ENCODE measurements at regions not wholly inside any gene's neighbourhood (a gene's known extent, or its start where the extent isn't known, plus 50 kb on each side); places are given as distances from the start of the nearest gene placed in this dataset.

DNA sequence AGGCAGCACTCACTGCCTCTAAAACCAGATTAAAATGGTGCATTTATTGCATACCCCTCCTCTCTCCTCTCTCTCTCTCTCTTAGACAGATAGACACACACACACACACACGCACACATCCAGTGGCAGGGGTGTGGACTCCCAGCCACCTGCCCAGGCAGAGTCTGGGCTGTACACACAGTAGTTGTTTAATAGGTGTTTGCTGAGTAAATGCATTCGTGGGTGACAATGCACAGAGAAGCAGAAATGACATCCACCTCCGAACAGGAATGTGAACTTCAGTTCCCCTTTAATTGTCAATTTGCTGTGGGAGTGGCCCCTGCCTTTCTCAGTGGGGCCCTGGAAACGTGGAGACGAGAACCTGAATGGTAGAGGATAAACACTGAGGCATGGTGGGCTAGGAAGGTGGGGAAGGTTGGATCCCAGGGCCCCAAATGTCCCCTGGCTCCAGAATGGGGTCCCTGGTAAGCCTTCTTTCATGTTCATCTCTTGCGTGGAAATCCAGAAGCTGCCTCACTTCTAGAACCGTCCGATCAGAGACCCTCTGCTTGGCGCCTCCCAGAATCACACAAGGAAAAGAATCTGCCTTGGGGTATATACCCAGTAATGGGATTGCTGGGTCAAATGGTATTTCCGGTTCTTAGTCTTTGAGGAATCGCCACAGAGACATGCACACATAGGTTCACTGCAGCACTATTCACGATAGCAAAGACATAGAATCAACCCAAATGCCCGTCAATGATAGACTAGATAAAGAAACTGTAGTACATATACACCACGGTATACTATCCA, 58.5 kb upstream of the ECHDC3 start:
- H3K36me3 ChIP-seq (ENCODE audit: control insufficient read depth in 3 of 3, insufficient read depth in 2 of 3, low read depth in 1 of 3, low read length in 3 of 3): no peaks in the 10 kb centered on the region
- H3K4me3 ChIP-seq (ENCODE audit: low read depth in 1 of 3, low read length in 3 of 3): no peak overlapping the region
- peak overlapping the region in 1 of 3 donors; percentile 91 for H3K27ac ChIP-seq (ENCODE audit: low read depth in 1 of 3, low read length in 2 of 3)
- WGBS, 3 donors: 57 to 79% (median 69%) methylated on average over 14 of the region's 14 CpGs
- FAIRE-seq (no peak), DNase-seq (peak; percentile 37 to 43)
- no peaks in the 10 kb centered on the region for H3K9me3 ChIP-seq (ENCODE audit: control insufficient read depth in 2 of 2, insufficient read depth in 1 of 2, low read depth in 1 of 2, low read length in 1 of 2)
- H3K27me3 ChIP-seq (ENCODE audit: control insufficient read depth in 3 of 3, insufficient read depth in 3 of 3, low read length in 3 of 3): no peaks in the 10 kb centered on the region
- peaks cover 0 to 41% (median 5%) of the 10 kb centered on the region in 3 donors for H3K4me1 ChIP-seq (ENCODE audit: control insufficient read depth in 3 of 3, insufficient read depth in 2 of 3, low read depth in 1 of 3, low read length in 2 of 3)

DNA sequence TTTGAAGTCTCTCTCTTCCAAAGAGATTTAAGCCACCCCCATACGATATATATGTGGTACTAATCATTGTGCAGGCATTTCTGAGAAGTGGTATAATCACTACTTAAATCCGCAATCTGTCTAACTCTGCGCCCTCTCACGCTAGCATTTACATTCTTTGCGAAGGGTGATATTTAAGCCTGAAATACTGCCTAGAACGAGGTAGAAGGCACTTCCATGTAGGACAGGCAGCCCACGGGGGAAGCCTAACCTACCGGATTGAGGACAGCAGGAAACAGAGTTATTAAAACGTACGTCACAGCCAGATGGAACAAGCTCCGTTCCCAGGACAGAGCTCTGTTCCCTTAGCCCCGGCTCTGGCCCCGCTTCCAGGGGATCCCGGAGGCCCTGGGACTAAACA, 59.3 kb upstream of the ECHDC3 start:
- WGBS, 3 donors: 77 to 90% (median 89%) methylated on average over 14 of the region's 14 CpGs
- Histone ChIP-seq H3K4me3 (ENCODE audit: low read depth in 1 of 3, low read length in 3 of 3) (no peak overlapping the region), H3K27ac (ENCODE audit: low read depth in 1 of 3, low read length in 2 of 3) (no peak overlapping the region), H3K27me3 (ENCODE audit: control insufficient read depth in 3 of 3, insufficient read depth in 3 of 3, low read length in 3 of 3) (no peaks in the 10 kb centered on the region), H3K36me3 (ENCODE audit: control insufficient read depth in 3 of 3, insufficient read depth in 2 of 3, low read depth in 1 of 3, low read length in 3 of 3) (no peaks in the 10 kb centered on the region), H3K9me3 (ENCODE audit: control insufficient read depth in 2 of 2, insufficient read depth in 1 of 2, low read depth in 1 of 2, low read length in 1 of 2) (no peaks in the 10 kb centered on the region), H3K4me1 (ENCODE audit: control insufficient read depth in 3 of 3, insufficient read depth in 2 of 3, low read depth in 1 of 3, low read length in 2 of 3) (peaks cover 0 to 36% (median 5%) of the 10 kb centered on the region in 3 donors)
- no peak for DNase-seq
- no peak for FAIRE-seq

- Histone ChIP-seq H3K9me3 (ENCODE audit: control insufficient read depth in 2 of 2, insufficient read depth in 1 of 2, low read depth in 1 of 2, low read length in 1 of 2) (no peaks in the 10 kb centered on the region), H3K4me1 (ENCODE audit: control insufficient read depth in 3 of 3, insufficient read depth in 2 of 3, low read depth in 1 of 3, low read length in 2 of 3) (peaks cover 0 to 30% (median 5%) of the 10 kb centered on the region in 3 donors), H3K36me3 (ENCODE audit: control insufficient read depth in 3 of 3, insufficient read depth in 2 of 3, low read depth in 1 of 3, low read length in 3 of 3) (no peaks in the 10 kb centered on the region), H3K27ac (ENCODE audit: low read depth in 1 of 3, low read length in 2 of 3) (no peak overlapping the region), H3K27me3 (ENCODE audit: control insufficient read depth in 3 of 3, insufficient read depth in 3 of 3, low read length in 3 of 3) (no peaks in the 10 kb centered on the region), H3K4me3 (ENCODE audit: low read depth in 1 of 3, low read length in 3 of 3) (no peak overlapping the region)
- WGBS, 3 donors: 56 to 78% (median 59%) methylated on average over 6 of the region's 6 CpGs
- no peak for FAIRE-seq
- no peak for DNase-seq
These were observed 59.9 kb upstream of the ECHDC3 start for GRCh38 chr10:11682267-11682683.

GRCh38 chr10:11680496-11680895, 61.7 kb upstream of the ECHDC3 start:
- Histone ChIP-seq H3K27me3 (ENCODE audit: control insufficient read depth in 3 of 3, insufficient read depth in 3 of 3, low read length in 3 of 3) (no peaks in the 10 kb centered on the region), H3K4me3 (ENCODE audit: low read depth in 1 of 3, low read length in 3 of 3) (no peak overlapping the region), H3K4me1 (ENCODE audit: control insufficient read depth in 3 of 3, insufficient read depth in 2 of 3, low read depth in 1 of 3, low read length in 2 of 3) (peaks cover 0 to 25% (median 2%) of the 10 kb centered on the region in 3 donors), H3K27ac (ENCODE audit: low read depth in 1 of 3, low read length in 2 of 3) (no peak overlapping the region), H3K36me3 (ENCODE audit: control insufficient read depth in 3 of 3, insufficient read depth in 2 of 3, low read depth in 1 of 3, low read length in 3 of 3) (no peaks in the 10 kb centered on the region), H3K9me3 (ENCODE audit: control insufficient read depth in 2 of 2, insufficient read depth in 1 of 2, low read depth in 1 of 2, low read length in 1 of 2) (no peaks in the 10 kb centered on the region)
- FAIRE-seq (no peak), DNase-seq (no peak)
- 77 to 90% (median 89%) methylated on average over 6 of the region's 6 CpGs for WGBS, 3 donors

DNA sequence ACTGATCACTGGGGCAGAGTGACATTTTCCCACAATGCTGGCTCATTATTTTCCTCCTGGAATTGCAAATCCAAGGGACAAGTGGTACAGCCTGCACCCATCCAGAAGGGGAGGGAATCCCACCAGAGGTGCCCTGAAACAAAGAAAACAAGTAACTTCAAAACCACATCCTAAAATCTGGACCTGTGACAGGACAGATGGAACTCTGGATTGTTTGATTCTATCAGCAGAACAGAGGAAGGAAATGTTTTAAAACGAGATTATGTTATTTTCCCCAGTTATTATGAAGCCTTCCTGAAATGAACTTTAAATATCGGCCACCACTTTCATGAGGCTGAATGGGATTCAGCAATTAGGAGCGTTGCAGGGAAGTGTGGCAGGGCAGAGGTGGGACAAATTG, 62.2 kb upstream of the ECHDC3 start:
- Histone ChIP-seq H3K4me3 (ENCODE audit: low read depth in 1 of 3, low read length in 3 of 3) (no peak overlapping the region), H3K4me1 (ENCODE audit: control insufficient read depth in 3 of 3, insufficient read depth in 2 of 3, low read depth in 1 of 3, low read length in 2 of 3) (peaks cover 0 to 20% (median 2%) of the 10 kb centered on the region in 3 donors), H3K36me3 (ENCODE audit: control insufficient read depth in 3 of 3, insufficient read depth in 2 of 3, low read depth in 1 of 3, low read length in 3 of 3) (no peaks in the 10 kb centered on the region), H3K9me3 (ENCODE audit: control insufficient read depth in 2 of 2, insufficient read depth in 1 of 2, low read depth in 1 of 2, low read length in 1 of 2) (no peaks in the 10 kb centered on the region), H3K27me3 (ENCODE audit: control insufficient read depth in 3 of 3, insufficient read depth in 3 of 3, low read length in 3 of 3) (no peaks in the 10 kb centered on the region), H3K27ac (ENCODE audit: low read depth in 1 of 3, low read length in 2 of 3) (no peak overlapping the region)
- no peak for FAIRE-seq
- no peak for DNase-seq
- WGBS, 3 donors: 53 to 78% (median 74%) methylated on average over 3 of the region's 3 CpGs

GRCh38 chr10:11678074-11678793, 63.9 kb upstream of the ECHDC3 start:
- 69 to 72% (median 71%) methylated on average over 17 of the region's 17 CpGs for WGBS, 3 donors
- no peaks in the 10 kb centered on the region for H3K36me3 ChIP-seq (ENCODE audit: control insufficient read depth in 3 of 3, insufficient read depth in 2 of 3, low read depth in 1 of 3, low read length in 3 of 3)
- peaks cover 0 to 5% (median 0%) of the 10 kb centered on the region in 3 donors for H3K4me1 ChIP-seq (ENCODE audit: control insufficient read depth in 3 of 3, insufficient read depth in 2 of 3, low read depth in 1 of 3, low read length in 2 of 3)
- FAIRE-seq (no peak), DNase-seq (no peak)
- H3K27ac ChIP-seq (ENCODE audit: low read depth in 1 of 3, low read length in 2 of 3): no peak overlapping the region
- no peaks in the 10 kb centered on the region for H3K9me3 ChIP-seq (ENCODE audit: control insufficient read depth in 2 of 2, insufficient read depth in 1 of 2, low read depth in 1 of 2, low read length in 1 of 2)
- H3K27me3 ChIP-seq (ENCODE audit: control insufficient read depth in 3 of 3, insufficient read depth in 3 of 3, low read length in 3 of 3): no peaks in the 10 kb centered on the region
- H3K4me3 ChIP-seq (ENCODE audit: low read depth in 1 of 3, low read length in 3 of 3): no peak overlapping the region

- H3K27ac ChIP-seq (ENCODE audit: low read depth in 1 of 3, low read length in 2 of 3): no peak overlapping the region
- 83 to 93% (median 90%) methylated on average over 12 of the region's 12 CpGs for WGBS, 3 donors
- no peaks in the 10 kb centered on the region for H3K36me3 ChIP-seq (ENCODE audit: control insufficient read depth in 3 of 3, insufficient read depth in 2 of 3, low read depth in 1 of 3, low read length in 3 of 3)
- no peak for DNase-seq
- H3K4me1 ChIP-seq (ENCODE audit: control insufficient read depth in 3 of 3, insufficient read depth in 2 of 3, low read depth in 1 of 3, low read length in 2 of 3): no peaks in the 10 kb centered on the region
- no peak for FAIRE-seq
- no peaks in the 10 kb centered on the region for H3K9me3 ChIP-seq (ENCODE audit: control insufficient read depth in 2 of 2, insufficient read depth in 1 of 2, low read depth in 1 of 2, low read length in 1 of 2)
- no peaks in the 10 kb centered on the region for H3K27me3 ChIP-seq (ENCODE audit: control insufficient read depth in 3 of 3, insufficient read depth in 3 of 3, low read length in 3 of 3)
- no peak overlapping the region for H3K4me3 ChIP-seq (ENCODE audit: low read depth in 1 of 3, low read length in 3 of 3)
These were observed 64.7 kb upstream of the ECHDC3 start for GRCh38 chr10:11677480-11677879.

- Histone ChIP-seq H3K4me3 (ENCODE audit: low read depth in 1 of 3, low read length in 3 of 3) (no peak overlapping the region), H3K36me3 (ENCODE audit: control insufficient read depth in 3 of 3, insufficient read depth in 2 of 3, low read depth in 1 of 3, low read length in 3 of 3) (no peaks in the 10 kb centered on the region), H3K27me3 (ENCODE audit: control insufficient read depth in 3 of 3, insufficient read depth in 3 of 3, low read length in 3 of 3) (no peaks in the 10 kb centered on the region), H3K9me3 (ENCODE audit: control insufficient read depth in 2 of 2, insufficient read depth in 1 of 2, low read depth in 1 of 2, low read length in 1 of 2) (no peaks in the 10 kb centered on the region), H3K4me1 (ENCODE audit: control insufficient read depth in 3 of 3, insufficient read depth in 2 of 3, low read depth in 1 of 3, low read length in 2 of 3) (no peaks in the 10 kb centered on the region), H3K27ac (ENCODE audit: low read depth in 1 of 3, low read length in 2 of 3) (no peak overlapping the region)
- FAIRE-seq (no peak), DNase-seq (no peak)
- WGBS, 3 donors: 51 to 59% (median 55%) methylated on average over 12 of the region's 12 CpGs
These were observed 62.2 kb upstream of the USP6NL start for GRCh38 chr10:11673346-11674280.

All from small intestine (tissue), 7 donors.